ENCODE measurements at regions not wholly inside any gene's neighbourhood (a gene's known extent, or its start where the extent isn't known, plus 50 kb on each side); places are given as distances from the start of the nearest gene placed in this dataset.

DNA sequence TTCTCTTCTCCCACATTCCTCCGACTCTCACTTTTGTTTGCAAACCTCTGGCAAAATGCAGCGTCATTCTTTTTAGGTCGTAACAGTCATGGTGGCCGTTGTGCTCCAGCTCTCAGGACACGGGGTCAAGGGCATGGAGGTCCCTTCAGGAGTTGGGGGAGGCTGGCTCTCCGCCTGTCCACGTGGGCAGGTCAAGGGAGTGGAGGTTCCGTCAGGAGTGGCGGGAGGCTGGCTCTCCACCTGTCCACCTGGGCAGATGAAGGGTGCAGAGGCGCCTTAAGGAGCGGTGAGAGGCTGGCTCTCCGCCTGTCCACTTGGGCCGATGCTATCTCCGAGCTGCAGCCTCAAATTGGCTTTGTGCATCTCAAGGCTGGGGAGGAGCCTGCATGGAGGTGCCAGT is 98.0 kb downstream of the ERMARD start:
- no peak overlapping the region for H3K4me3 Mint-ChIP-seq
- no peaks in the 10 kb centered on the region for H3K9me3 Mint-ChIP-seq
- H3K36me3 Mint-ChIP-seq = no peaks in the 10 kb centered on the region
- H3K27ac Mint-ChIP-seq = no peak overlapping the region
- no peaks in the 10 kb centered on the region for H3K4me1 Mint-ChIP-seq
- DNase-seq = no peak
- peaks cover 2 to 8% (median 6%) of the 10 kb centered on the region in 3 donors for H3K27me3 Mint-ChIP-seq (ENCODE audit: low read depth in 3 of 3)

DNA sequence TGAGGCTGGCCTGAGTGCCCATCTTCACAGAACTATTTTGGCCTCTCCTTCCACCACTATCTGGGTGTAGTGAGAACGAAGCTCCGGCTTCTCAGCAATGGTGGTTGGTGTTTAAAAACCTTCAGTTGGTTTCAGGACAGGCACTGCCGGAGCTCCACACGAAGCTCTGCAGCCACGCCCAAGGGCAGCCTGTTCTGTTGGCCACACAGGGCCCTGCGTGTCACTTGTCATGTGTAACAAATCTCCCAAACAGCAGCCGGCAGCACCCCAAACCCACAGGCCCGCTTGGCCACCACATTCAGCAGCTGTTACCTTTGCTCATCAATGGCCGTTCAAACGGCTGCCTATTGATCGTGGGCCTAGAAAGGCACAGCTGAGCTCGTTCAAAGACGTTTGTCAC is 97.5 kb downstream of the ERMARD start:
- no peak for DNase-seq
- H3K4me3 Mint-ChIP-seq = no peak overlapping the region
- H3K27ac Mint-ChIP-seq = no peak overlapping the region
- H3K4me1 Mint-ChIP-seq = no peaks in the 10 kb centered on the region
- H3K36me3 Mint-ChIP-seq = no peaks in the 10 kb centered on the region
- peaks cover 2 to 8% (median 6%) of the 10 kb centered on the region in 3 donors for H3K27me3 Mint-ChIP-seq (ENCODE audit: low read depth in 3 of 3)
- no peaks in the 10 kb centered on the region for H3K9me3 Mint-ChIP-seq

DNA sequence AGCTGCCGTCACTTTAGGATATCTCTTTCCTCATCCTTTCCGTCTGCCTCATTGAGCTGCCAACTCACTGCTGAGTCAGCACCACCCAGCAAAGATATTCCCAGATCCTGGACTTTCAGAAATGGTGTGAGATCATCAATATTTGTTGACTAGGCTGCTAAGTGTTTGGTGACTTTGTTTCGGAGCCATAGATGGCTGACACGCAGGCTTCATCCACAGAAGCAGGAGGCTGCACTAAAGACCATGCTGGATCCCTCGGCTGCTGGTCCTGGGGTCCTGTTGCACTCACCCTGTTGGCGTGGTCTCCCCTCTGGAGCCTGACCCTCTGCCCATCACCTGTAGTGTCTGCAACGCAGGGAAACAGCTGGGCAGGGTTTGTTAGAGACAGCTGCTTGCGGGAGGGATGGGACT is 96.5 kb downstream of the ERMARD start:
- no peaks in the 10 kb centered on the region for H3K9me3 Mint-ChIP-seq
- no peak overlapping the region for H3K27ac Mint-ChIP-seq
- DNase-seq = no peak
- no peaks in the 10 kb centered on the region for H3K36me3 Mint-ChIP-seq
- no peaks in the 10 kb centered on the region for H3K4me1 Mint-ChIP-seq
- peaks cover 2 to 6% (median 6%) of the 10 kb centered on the region in 3 donors for H3K27me3 Mint-ChIP-seq (ENCODE audit: low read depth in 3 of 3)
- H3K4me3 Mint-ChIP-seq = no peak overlapping the region

DNA sequence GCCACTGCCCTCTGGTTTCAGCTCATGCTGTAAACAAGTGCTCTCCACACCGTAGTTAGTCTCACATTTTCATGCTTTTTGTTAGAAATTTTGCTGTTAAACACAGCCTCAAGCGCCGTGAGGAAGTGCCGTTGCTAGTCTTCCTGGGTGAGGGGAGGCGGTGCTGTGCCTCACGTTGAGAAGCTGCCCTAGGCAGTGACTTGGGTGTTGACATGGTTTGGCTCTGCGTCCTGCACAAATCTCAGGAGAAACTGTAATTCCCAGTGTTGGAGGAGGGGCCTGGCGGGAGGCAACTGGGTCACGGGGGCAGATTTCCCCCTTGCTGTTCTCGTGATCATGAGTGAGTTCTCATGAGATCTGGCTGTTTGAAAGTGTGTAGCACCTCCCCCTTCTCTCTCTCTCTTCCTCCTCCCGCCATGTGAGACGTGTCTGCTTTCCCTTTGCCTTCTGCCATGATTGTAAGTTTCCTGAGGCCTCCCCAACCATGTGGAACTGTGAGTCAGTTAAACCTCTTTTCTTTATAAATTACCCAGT is 95.8 kb downstream of the ERMARD start:
- H3K4me3 Mint-ChIP-seq = no peak overlapping the region
- no peak for DNase-seq
- H3K27me3 Mint-ChIP-seq (ENCODE audit: low read depth in 3 of 3) = peaks cover 2 to 6% (median 6%) of the 10 kb centered on the region in 3 donors
- no peaks in the 10 kb centered on the region for H3K36me3 Mint-ChIP-seq
- H3K4me1 Mint-ChIP-seq = no peaks in the 10 kb centered on the region
- H3K9me3 Mint-ChIP-seq = no peaks in the 10 kb centered on the region
- no peak overlapping the region for H3K27ac Mint-ChIP-seq

DNA sequence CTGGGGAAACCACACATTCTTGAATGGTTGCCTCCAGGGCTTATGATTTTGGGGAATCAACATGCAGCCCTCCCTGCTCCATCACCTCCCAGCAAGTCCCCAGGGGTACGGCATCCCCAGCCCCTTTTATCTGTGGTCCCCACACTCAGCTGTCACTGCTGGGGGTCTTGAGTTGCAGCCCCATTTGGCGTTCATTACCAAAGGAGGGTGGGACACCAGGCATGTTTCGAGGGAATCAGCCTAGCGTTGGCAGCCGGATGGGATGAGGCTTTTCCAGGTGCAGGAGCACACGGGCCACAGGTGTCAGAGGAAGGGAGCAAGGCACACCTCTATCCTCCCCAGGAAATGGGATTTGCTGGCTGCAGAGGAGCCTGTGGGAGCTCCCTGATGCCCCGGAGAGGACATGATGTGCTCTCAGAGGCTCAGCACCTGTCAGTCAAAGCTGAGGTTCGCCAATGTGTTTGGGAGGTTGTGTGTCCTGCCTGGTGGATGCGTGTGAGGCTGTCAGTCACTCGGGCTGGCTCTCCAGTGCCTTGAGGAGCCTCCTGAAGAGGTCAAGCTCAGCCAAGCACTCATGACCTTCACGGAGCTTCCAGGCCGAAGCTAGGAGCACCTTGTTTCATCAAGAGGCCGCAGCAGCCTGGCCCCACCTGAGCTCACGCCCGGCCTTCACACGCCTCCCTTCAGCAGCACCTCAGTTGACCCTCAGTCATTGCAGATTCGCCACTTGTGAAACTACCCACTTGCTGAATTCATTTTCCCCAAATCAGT is 95.0 kb downstream of the ERMARD start:
- Mint-ChIP-seq H3K27me3 (ENCODE audit: low read depth in 3 of 3) (peaks cover 2 to 6% (median 6%) of the 10 kb centered on the region in 3 donors), H3K9me3 (no peaks in the 10 kb centered on the region), H3K4me3 (no peak overlapping the region), H3K36me3 (no peaks in the 10 kb centered on the region), H3K27ac (no peak overlapping the region), H3K4me1 (no peaks in the 10 kb centered on the region)
- DNase-seq = no peak

DNA sequence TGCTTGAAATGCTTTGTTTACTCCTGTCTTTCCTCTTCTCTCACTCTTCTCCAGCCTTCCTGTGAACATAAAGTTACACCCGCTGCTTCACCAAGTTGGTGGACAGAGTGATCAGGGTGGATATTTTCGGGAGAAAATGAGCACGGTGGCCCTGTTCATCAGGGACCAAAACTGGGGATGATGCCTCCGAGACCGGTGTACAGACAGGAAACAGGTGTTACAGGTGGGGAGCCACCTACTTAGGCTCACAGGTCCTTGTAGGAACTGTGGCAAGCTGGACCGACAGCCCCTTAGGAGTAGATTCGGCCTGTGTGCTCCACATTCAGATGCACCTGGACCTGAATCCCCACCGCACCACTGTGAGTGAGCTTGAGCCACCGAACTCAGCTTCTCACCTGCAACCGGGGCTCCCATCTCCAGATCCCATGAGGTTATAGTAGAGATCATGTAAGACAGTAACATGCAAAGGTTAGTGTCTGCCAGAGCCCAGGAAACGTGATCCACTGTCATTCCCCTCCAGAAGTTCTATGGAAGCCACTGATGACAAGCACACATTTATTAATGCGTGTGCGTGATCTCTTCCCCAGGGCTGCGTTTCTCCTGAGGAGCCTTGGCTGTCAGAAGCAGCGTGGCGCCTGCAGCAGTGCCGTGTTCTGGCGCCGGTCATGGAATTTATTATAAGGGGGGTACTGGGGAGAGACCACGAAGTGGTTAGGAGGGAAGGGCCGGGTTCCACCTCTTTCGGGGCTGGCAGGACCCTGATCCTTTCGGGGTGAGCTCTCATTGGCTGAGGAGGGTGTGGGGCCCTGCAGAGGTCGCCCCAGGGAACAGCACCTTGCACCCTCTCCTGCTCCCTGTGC is 94.2 kb downstream of the ERMARD start:
- no peak overlapping the region for H3K27ac Mint-ChIP-seq
- H3K4me1 Mint-ChIP-seq = no peaks in the 10 kb centered on the region
- DNase-seq = no peak
- H3K9me3 Mint-ChIP-seq = no peaks in the 10 kb centered on the region
- no peaks in the 10 kb centered on the region for H3K36me3 Mint-ChIP-seq
- H3K4me3 Mint-ChIP-seq = no peak overlapping the region
- peaks cover 4 to 6% (median 6%) of the 10 kb centered on the region in 3 donors for H3K27me3 Mint-ChIP-seq (ENCODE audit: low read depth in 3 of 3)

DNA sequence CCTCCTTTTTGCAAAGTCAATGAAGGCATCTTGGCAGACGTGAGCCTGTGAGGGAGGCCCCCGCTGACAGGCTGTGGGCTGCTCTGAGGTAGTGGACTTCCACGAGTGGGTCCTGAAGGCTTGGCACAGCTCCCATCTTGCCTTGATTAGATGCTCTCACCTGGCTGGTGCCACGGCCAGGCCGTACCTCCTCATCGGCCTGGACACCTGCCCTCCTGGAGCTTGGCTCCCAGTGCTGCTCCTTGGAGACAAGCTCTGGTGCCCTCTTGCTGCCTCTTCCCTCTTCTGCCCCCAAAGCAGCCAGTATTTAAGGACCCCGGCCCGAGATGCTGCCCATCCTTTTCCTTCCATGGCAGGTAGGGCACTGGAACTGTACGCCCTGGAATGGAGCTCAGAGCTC is 93.5 kb downstream of the ERMARD start:
- Mint-ChIP-seq H3K27me3 (ENCODE audit: low read depth in 3 of 3) (peaks cover 4 to 5% (median 4%) of the 10 kb centered on the region in 3 donors), H3K4me3 (no peak overlapping the region), H3K4me1 (no peaks in the 10 kb centered on the region), H3K36me3 (no peaks in the 10 kb centered on the region), H3K9me3 (no peaks in the 10 kb centered on the region), H3K27ac (no peak overlapping the region)
- no peak for DNase-seq

DNA sequence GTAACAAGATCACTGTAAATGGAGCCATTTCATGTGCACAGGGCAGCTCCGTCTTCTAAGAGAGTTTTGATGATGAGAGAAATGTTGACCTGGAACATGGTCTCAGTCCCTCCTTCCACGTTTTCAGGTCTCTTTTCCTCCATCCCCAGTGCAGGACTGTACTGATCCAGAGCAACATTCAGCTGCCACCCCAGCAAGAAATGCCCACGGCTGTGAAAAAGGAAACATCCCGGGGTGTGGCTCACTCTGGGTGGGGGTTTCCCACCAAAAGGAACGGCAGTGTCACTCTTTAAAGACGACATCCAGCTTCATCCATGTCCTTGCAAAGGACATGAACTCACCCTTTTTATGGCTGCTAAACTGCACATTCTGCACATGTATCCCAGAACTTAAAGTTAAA is 92.6 kb downstream of the ERMARD start:
- no peak for DNase-seq
- no peaks in the 10 kb centered on the region for H3K4me1 Mint-ChIP-seq
- H3K27ac Mint-ChIP-seq = no peak overlapping the region
- no peaks in the 10 kb centered on the region for H3K9me3 Mint-ChIP-seq
- H3K27me3 Mint-ChIP-seq (ENCODE audit: low read depth in 3 of 3) = peaks cover 3 to 5% (median 4%) of the 10 kb centered on the region in 3 donors
- H3K4me3 Mint-ChIP-seq = no peak overlapping the region
- H3K36me3 Mint-ChIP-seq = no peaks in the 10 kb centered on the region

DNA sequence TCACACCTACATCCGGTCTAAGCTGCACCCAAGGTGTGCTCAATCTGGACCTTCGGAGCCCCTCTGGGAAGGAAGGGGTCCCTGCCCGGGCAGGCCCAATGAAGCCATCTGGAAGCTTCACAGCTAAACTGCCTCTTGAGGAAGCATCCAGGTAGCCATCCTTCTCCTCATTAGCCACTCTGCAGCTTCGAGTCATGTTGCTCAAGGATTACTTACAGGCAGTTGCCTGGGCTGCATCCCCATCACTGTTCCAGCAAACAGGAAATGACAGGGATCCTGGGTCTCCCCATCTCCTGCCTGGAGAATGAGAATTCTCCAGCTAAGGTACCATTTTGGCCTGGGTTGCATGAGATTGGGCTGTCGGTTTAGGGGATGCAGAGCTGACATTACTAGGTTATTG is 91.7 kb downstream of the ERMARD start:
- Mint-ChIP-seq H3K4me3 (no peak overlapping the region), H3K4me1 (no peaks in the 10 kb centered on the region), H3K9me3 (no peaks in the 10 kb centered on the region), H3K36me3 (no peaks in the 10 kb centered on the region), H3K27me3 (ENCODE audit: low read depth in 3 of 3) (peaks cover 3 to 5% (median 4%) of the 10 kb centered on the region in 3 donors), H3K27ac (no peak overlapping the region)
- no peak for DNase-seq

DNA sequence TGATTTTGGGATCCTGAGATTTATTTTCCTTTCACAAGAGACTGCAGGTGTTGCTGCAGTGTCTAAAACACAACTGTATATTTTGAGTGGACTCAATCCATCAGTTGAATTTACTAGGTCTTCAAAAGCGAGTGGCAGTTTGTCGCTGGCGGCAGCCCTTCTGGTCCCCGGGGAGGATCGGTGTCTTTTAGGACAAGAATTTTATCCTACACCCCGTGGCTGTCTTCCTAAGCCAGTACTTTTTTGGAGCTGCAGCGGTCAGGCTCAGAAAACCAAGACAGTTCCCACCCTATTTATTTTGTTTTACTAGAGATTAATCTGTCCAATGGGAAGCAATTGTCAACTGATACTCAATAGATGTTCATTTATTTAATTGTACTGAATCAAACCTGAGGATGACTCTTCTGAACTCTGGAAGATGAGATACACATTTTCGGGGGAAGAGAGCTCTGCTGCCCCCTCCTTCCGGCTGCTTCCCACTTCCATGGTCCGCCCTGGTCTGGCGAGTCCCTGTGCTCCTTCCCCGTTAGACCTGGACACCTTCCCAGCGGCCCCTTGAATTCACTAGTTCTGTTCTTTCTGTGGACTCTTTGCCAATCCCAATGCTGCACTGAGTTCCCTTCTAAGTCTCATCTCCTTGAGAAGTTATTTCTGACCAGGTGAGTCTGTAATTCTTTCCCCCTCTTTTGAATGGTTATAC is 90.6 kb downstream of the ERMARD start:
- Mint-ChIP-seq H3K27ac (no peak overlapping the region), H3K36me3 (no peaks in the 10 kb centered on the region), H3K4me3 (no peak overlapping the region), H3K9me3 (no peaks in the 10 kb centered on the region), H3K4me1 (no peaks in the 10 kb centered on the region), H3K27me3 (ENCODE audit: low read depth in 3 of 3) (peaks cover 2 to 4% (median 3%) of the 10 kb centered on the region in 3 donors)
- DNase-seq = no peak

DNA sequence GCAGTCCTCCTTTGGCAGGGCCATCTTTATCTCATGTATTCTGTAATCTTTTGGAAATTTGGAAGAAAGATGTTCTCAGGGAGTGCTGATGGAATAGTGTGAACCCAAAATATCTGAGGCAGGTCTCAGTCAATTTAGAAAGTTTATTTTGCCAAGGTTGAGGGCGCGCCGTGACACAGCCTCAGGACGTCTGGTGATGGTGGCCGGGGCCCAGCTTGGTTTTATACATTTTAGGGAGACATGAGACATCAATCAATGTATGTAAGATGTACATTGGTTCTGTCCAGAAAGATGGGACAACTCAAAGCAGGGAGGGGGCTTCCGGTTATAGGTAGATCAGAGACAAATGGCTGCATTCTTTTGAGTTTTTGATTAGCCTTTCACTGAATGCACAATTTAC is 89.8 kb downstream of the ERMARD start:
- Mint-ChIP-seq H3K27ac (no peak overlapping the region), H3K4me1 (no peaks in the 10 kb centered on the region)

DNA sequence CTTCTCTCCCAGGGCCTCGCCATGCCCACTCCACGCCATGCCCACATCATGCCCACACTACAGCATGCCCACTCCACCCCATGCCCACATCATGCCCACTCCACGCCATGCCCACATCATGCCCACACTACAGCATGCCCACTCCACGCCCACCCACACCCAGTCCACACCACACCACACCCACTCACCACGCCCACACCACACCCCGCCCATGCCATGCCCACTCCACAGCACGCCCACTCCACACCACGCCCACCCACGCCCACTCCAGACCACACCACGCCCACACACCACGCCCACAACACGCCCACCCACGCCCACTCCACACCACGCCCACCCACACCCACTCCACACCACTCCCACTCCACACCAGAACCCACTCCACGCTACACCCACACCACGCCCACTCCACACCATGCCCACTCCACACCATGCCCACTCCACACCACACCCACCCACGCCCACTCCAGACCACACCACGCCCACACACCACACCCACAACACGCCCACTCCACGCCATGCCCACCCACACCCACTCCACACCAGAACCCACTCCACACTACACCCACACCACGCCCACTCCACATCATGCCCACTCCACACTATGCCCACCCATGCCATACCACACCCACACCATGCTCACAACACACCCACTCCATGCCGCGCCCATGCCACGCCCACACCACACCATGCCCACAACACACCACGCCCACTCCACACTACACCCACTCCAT is 88.6 kb downstream of the ERMARD start:
- Mint-ChIP-seq H3K4me1 (no peaks in the 10 kb centered on the region), H3K4me3 (no peak overlapping the region), H3K27me3 (ENCODE audit: low read depth in 3 of 3) (peaks cover 2 to 9% (median 6%) of the 10 kb centered on the region in 3 donors), H3K27ac (no peak overlapping the region), H3K9me3 (no peaks in the 10 kb centered on the region), H3K36me3 (no peaks in the 10 kb centered on the region)
- no peak for DNase-seq

More for the DNA sequence above, 89.8 kb downstream of the ERMARD start:
- Mint-ChIP-seq H3K27me3 (ENCODE audit: low read depth in 3 of 3) (peaks cover 2 to 3% (median 3%) of the 10 kb centered on the region in 3 donors), H3K4me3 (no peak overlapping the region), H3K36me3 (no peaks in the 10 kb centered on the region), H3K9me3 (no peaks in the 10 kb centered on the region)
- no peak for DNase-seq

DNA sequence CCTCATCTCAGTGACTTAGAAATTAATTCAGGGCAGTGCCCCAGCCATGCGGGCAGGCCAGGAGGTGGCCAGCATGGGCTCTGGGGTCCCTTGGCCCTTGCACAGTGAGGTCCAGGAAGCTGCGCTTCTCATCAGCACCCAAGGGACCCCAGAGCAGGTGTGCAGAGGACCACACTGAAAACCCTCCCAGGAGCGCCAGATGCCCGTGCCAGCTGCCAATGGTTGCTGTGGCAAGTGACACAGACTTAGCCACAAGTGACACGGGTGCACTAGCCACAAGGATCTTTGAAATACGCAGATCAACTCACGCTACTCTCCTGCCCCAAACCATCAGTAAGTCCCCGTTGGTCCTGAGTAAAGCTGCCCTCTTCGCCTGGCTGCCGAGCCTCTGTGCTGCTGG is 88.1 kb downstream of the ERMARD start:
- H3K27ac Mint-ChIP-seq = no peak overlapping the region
- H3K36me3 Mint-ChIP-seq = no peaks in the 10 kb centered on the region
- H3K4me1 Mint-ChIP-seq = peaks cover under 1 to 1% of the 10 kb centered on the region in 2 donors
- H3K27me3 Mint-ChIP-seq (ENCODE audit: low read depth in 3 of 3) = peaks cover 2 to 6% (median 6%) of the 10 kb centered on the region in 3 donors
- no peak overlapping the region for H3K4me3 Mint-ChIP-seq
- no peaks in the 10 kb centered on the region for H3K9me3 Mint-ChIP-seq
- no peak for DNase-seq

All from immature natural killer cell (primary cell).